OCI-LY1 (cell line): ENCODE measurements at regions not wholly inside any gene's neighbourhood (a gene's known extent, or its start where the extent isn't known, plus 50 kb on each side); places are given as distances from the start of the nearest gene placed in this dataset.

Experiments
- EZH2 ChIP-seq: fragments of 200-600 bp; sonication (generic), shearing (Covaris generic); IDR thresholded peaks from 2 replicates; pipeline ENCODE4 v1.8.0; 2017; ENCODE audit warnings: borderline replicate concordance, mixed run types, mild to moderate bottlenecking, antibody characterized with exemption, low read length, moderate library complexity, mixed read lengths
- TF ChIP-seq, protein P1 (sequence below): fragments of 200-600 bp; sonication (generic), shearing (Covaris generic); IDR thresholded peaks from 2 replicates; pipeline ENCODE4 v1.5.1; 2017; ENCODE audit warnings: mild to moderate bottlenecking, antibody characterized with exemption, low read length, moderate library complexity, mixed read lengths

DNA sequence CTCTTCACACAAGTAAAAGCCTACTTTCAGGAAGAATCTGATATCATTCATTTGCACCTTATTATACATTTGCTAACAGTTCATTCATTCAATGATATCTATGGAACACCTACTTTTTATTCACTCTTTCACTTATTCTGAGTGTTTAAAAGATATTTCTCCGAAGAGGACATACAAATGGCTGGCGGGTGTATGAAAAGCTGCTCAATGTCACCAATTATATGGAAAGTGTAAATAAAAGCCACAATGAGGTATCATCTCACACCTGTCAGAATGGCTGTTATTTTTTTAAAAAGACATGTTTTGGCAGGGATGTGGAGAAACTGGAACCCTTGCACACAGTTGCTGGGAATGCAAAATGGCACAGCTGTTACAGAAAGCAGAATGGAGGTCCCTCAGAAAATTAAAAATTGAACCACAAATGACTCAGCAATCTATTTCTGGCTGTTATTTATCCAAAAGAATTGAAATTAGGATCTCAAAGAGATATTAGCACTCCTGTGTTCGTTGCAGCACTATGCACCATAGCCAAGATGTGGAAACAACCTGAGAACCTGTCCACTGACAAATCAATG, 127.6 kb upstream of the IRS2 start:
- TF ChIP-seq, protein P1, sequence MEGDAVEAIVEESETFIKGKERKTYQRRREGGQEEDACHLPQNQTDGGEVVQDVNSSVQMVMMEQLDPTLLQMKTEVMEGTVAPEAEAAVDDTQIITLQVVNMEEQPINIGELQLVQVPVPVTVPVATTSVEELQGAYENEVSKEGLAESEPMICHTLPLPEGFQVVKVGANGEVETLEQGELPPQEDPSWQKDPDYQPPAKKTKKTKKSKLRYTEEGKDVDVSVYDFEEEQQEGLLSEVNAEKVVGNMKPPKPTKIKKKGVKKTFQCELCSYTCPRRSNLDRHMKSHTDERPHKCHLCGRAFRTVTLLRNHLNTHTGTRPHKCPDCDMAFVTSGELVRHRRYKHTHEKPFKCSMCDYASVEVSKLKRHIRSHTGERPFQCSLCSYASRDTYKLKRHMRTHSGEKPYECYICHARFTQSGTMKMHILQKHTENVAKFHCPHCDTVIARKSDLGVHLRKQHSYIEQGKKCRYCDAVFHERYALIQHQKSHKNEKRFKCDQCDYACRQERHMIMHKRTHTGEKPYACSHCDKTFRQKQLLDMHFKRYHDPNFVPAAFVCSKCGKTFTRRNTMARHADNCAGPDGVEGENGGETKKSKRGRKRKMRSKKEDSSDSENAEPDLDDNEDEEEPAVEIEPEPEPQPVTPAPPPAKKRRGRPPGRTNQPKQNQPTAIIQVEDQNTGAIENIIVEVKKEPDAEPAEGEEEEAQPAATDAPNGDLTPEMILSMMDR, result no peak
- no peak for TF ChIP-seq EZH2
